ENCODE measurements at regions not wholly inside any gene's neighbourhood (a gene's known extent, or its start where the extent isn't known, plus 50 kb on each side); places are given as distances from the start of the nearest gene placed in this dataset.
"Not testable (repeated sequence)": the region's sequence is repeated elsewhere in the genome, so short reads cannot be mapped to it uniquely, and the experiment has no call there.

GRCh38 chr2:20113004-20113796 is 61.8 kb upstream of the LAPTM4A start:
- intact Hi-C loops (cut with micrococcal nuclease), result no loop called here
- TF ChIP-seq CTCF (IDR thresholded peaks at IDR 0.05; ENCODE audit: borderline replicate concordance), result no peak
- Histone ChIP-seq H3K4me1 (peaks cover 19% of the 10 kb centered on the region), H3K4me3 (no peak overlapping the region), H3K36me3 (no peaks in the 10 kb centered on the region), H3K27ac (replicated peaks) (no peak overlapping the region), H3K27me3 (ENCODE audit: low read depth) (no peaks in the 10 kb centered on the region), H3K9me3 (replicated peaks) (peaks cover 5% of the 10 kb centered on the region)
- DNase-seq, result no peak

- H3K36me3 ChIP-seq; DNase-seq; intact Hi-C loops (cut with micrococcal nuclease); H3K27ac ChIP-seq (replicated peaks); H3K27me3 ChIP-seq (ENCODE audit: low read depth); H3K4me3 ChIP-seq; H3K9me3 ChIP-seq (replicated peaks): not testable (repeated sequence)
- peaks cover 19% of the 10 kb centered on the region for H3K4me1 ChIP-seq
Measured at GRCh38 chr2:20112361-20112760, 60.9 kb upstream of the LAPTM4A start.

GRCh38 chr2:20111311-20112131 is 60.1 kb upstream of the LAPTM4A start:
- Histone ChIP-seq H3K27ac (replicated peaks) (no peak overlapping the region), H3K9me3 (replicated peaks) (peaks cover 5% of the 10 kb centered on the region), H3K4me3 (no peak overlapping the region), H3K36me3 (no peaks in the 10 kb centered on the region), H3K27me3 (ENCODE audit: low read depth) (peaks cover 6% of the 10 kb centered on the region), H3K4me1 (peaks cover 24% of the 10 kb centered on the region)
- DNase-seq, result no peak
- intact Hi-C loops (cut with micrococcal nuclease), result no loop called here
- TF ChIP-seq CTCF (IDR thresholded peaks at IDR 0.05; ENCODE audit: borderline replicate concordance), result no peak

GRCh38 chr2:20110876-20111275 is 59.4 kb upstream of the LAPTM4A start:
- no peaks in the 10 kb centered on the region for H3K36me3 ChIP-seq
- intact Hi-C loops (cut with micrococcal nuclease), result no loop called here
- H3K4me1 ChIP-seq, result peaks cover 27% of the 10 kb centered on the region
- H3K9me3 ChIP-seq (replicated peaks), result peaks cover 5% of the 10 kb centered on the region
- H3K4me3 ChIP-seq, result no peak overlapping the region
- peaks cover 12% of the 10 kb centered on the region for H3K27me3 ChIP-seq (ENCODE audit: low read depth)
- DNase-seq, result no peak
- TF ChIP-seq CTCF (IDR thresholded peaks at IDR 0.05; ENCODE audit: borderline replicate concordance), result no peak
- no peak overlapping the region for H3K27ac ChIP-seq (replicated peaks)

- intact Hi-C loops (cut with micrococcal nuclease), result no loop called here
- Histone ChIP-seq H3K4me1 (peaks cover 27% of the 10 kb centered on the region), H3K9me3 (replicated peaks) (peaks cover 5% of the 10 kb centered on the region)
Measured at GRCh38 chr2:20110383-20110782, 59.0 kb upstream of the LAPTM4A start.

More at GRCh38 chr2:20110383-20110782, 59.0 kb upstream of the LAPTM4A start:
- Histone ChIP-seq H3K4me3 (no peak overlapping the region), H3K27ac (replicated peaks) (no peak overlapping the region), H3K36me3 (no peaks in the 10 kb centered on the region), H3K27me3 (ENCODE audit: low read depth) (peaks cover 17% of the 10 kb centered on the region)
- no peak for DNase-seq
- no peak for TF ChIP-seq CTCF (IDR thresholded peaks at IDR 0.05; ENCODE audit: borderline replicate concordance)
